ENCODE measurements at regions not wholly inside any gene's neighbourhood (a gene's known extent, or its start where the extent isn't known, plus 50 kb on each side); places are given as distances from the start of the nearest gene placed in this dataset.

DNA sequence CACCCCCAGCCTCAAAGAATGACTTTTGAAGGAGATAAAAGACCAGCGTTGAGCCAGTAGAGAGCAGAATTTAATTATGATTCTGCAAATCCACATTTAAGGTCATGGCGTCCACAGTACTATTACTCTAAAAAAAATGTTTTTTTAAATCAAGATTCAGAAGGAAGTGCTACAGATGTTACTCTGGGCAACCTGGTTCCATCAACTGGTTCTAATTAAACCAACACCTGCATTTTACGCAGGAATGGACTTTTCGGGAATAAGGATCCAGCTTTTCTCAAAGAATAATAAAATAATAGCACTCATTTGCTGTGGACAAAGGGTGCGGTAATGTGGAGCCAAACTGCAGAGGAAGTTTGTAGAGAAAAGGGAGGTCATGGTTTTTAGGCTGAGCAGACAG is 62.9 kb upstream of the IPO5 start:
- TF ChIP-seq, protein P1, sequence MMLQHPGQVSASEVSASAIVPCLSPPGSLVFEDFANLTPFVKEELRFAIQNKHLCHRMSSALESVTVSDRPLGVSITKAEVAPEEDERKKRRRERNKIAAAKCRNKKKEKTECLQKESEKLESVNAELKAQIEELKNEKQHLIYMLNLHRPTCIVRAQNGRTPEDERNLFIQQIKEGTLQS (IDR thresholded peaks at IDR 0.05), result no peak
- TF ChIP-seq, protein P1 (CRISPR knock-in tag; conservative IDR thresholded peaks at IDR 0.05), result no peak
- TF ChIP-seq, protein P2, sequence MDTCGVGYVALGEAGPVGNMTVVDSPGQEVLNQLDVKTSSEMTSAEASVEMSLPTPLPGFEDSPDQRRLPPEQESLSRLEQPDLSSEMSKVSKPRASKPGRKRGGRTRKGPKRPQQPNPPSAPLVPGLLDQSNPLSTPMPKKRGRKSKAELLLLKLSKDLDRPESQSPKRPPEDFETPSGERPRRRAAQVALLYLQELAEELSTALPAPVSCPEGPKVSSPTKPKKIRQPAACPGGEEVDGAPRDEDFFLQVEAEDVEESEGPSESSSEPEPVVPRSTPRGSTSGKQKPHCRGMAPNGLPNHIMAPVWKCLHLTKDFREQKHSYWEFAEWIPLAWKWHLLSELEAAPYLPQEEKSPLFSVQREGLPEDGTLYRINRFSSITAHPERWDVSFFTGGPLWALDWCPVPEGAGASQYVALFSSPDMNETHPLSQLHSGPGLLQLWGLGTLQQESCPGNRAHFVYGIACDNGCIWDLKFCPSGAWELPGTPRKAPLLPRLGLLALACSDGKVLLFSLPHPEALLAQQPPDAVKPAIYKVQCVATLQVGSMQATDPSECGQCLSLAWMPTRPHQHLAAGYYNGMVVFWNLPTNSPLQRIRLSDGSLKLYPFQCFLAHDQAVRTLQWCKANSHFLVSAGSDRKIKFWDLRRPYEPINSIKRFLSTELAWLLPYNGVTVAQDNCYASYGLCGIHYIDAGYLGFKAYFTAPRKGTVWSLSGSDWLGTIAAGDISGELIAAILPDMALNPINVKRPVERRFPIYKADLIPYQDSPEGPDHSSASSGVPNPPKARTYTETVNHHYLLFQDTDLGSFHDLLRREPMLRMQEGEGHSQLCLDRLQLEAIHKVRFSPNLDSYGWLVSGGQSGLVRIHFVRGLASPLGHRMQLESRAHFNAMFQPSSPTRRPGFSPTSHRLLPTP (IDR thresholded peaks at IDR 0.05; ENCODE audit: borderline replicate concordance, extremely low read depth, insufficient read length), result no peak
- TF ChIP-seq SREBF1 (IDR thresholded peaks at IDR 0.05; ENCODE audit: borderline replicate concordance, low read depth, low read length) (no peak), FOXA3 (CRISPR knock-in tag; conservative IDR thresholded peaks at IDR 0.05 in 1 of 2, IDR thresholded peaks at IDR 0.05 in 1 of 2) (no peak), LARP7 (IDR thresholded peaks at IDR 0.05) (no peak), ZZZ3 (IDR thresholded peaks at IDR 0.05) (no peak), SMAD3 (CRISPR knock-in tag; conservative IDR thresholded peaks at IDR 0.05) (no peak), NR4A1 (CRISPR knock-in tag; IDR thresholded peaks at IDR 0.05) (no peak), NR4A1 (tag; IDR thresholded peaks at IDR 0.05) (no peak)
- TF ChIP-seq, protein P3, sequence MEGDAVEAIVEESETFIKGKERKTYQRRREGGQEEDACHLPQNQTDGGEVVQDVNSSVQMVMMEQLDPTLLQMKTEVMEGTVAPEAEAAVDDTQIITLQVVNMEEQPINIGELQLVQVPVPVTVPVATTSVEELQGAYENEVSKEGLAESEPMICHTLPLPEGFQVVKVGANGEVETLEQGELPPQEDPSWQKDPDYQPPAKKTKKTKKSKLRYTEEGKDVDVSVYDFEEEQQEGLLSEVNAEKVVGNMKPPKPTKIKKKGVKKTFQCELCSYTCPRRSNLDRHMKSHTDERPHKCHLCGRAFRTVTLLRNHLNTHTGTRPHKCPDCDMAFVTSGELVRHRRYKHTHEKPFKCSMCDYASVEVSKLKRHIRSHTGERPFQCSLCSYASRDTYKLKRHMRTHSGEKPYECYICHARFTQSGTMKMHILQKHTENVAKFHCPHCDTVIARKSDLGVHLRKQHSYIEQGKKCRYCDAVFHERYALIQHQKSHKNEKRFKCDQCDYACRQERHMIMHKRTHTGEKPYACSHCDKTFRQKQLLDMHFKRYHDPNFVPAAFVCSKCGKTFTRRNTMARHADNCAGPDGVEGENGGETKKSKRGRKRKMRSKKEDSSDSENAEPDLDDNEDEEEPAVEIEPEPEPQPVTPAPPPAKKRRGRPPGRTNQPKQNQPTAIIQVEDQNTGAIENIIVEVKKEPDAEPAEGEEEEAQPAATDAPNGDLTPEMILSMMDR (IDR thresholded peaks at IDR 0.05 in 2 of 3, conservative IDR thresholded peaks at IDR 0.05 in 1 of 3; ENCODE audit: insufficient read depth in 2 of 3, low read depth in 1 of 3, low read length in 3 of 3), result no peak

All from K562 (cell line).